ENCODE measurements at regions not wholly inside any gene's neighbourhood (a gene's known extent, or its start where the extent isn't known, plus 50 kb on each side); places are given as distances from the start of the nearest gene placed in this dataset.

DNA sequence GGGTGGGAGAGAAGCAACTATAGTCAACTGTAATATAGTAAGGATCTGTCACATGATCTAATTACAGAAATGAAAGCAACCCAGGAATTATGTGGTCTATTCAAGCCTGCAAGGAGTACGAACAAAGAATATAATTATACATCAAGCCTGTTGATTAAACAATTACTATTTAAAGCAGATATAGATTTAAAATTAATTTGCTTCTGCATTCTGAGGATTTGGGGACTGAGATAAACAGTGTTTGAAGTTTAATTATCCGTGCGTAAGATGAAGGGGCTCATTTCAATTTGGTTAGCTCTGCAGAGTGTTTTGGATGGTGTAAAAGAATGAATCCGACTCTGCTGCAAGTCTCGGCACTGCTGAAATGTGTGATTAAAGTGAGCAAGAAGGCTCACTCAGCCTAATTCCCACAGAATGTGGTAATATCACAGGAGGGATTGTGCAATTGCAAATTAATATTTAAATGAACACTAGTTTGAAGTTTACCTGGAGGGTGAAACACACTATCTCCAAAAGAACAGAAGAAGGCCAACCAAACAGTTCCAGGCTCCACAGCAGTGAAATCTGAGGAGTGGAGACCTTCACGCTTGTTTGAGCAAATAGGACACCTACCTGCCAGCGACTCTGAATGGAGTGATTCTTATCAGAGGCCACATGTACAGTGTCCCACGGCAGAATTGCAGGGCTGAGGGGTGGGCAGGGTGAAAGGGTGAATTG is 420.6 kb upstream of the SLC30A5 start:
- H3K4me3 ChIP-seq (replicated peaks; ENCODE audit: low read depth, low read length): no peak overlapping the region
- TF ChIP-seq, protein P1, sequence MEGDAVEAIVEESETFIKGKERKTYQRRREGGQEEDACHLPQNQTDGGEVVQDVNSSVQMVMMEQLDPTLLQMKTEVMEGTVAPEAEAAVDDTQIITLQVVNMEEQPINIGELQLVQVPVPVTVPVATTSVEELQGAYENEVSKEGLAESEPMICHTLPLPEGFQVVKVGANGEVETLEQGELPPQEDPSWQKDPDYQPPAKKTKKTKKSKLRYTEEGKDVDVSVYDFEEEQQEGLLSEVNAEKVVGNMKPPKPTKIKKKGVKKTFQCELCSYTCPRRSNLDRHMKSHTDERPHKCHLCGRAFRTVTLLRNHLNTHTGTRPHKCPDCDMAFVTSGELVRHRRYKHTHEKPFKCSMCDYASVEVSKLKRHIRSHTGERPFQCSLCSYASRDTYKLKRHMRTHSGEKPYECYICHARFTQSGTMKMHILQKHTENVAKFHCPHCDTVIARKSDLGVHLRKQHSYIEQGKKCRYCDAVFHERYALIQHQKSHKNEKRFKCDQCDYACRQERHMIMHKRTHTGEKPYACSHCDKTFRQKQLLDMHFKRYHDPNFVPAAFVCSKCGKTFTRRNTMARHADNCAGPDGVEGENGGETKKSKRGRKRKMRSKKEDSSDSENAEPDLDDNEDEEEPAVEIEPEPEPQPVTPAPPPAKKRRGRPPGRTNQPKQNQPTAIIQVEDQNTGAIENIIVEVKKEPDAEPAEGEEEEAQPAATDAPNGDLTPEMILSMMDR (IDR thresholded peaks at IDR 0.05; ENCODE audit: low read depth, low read length, missing control alignments): no peak
- no peak for DNase-seq (ENCODE audit: extremely low read depth, low read depth)

DNA sequence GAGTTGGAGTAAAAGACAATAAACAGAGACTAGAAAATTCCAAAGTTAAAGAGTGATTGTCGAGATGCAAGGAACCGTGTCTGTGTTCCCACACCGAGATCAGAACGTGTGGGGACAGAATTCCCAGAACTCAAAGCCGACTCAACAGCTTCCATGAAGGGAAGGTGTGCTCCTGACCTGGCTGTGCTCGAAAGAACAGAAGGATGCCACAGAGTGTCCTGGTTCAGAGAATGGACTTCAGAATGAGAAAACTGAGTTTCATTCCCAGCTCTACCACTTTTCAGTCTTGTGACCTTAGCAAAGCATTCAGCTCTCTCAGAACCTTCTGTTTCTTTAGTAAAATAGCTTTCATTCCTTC is 420.0 kb upstream of the SLC30A5 start:
- TF ChIP-seq, protein P1 (IDR thresholded peaks at IDR 0.05; ENCODE audit: low read depth, low read length, missing control alignments): no peak
- DNase-seq (ENCODE audit: extremely low read depth, low read depth): no peak
- H3K4me3 ChIP-seq (replicated peaks; ENCODE audit: low read depth, low read length): no peak overlapping the region

DNA sequence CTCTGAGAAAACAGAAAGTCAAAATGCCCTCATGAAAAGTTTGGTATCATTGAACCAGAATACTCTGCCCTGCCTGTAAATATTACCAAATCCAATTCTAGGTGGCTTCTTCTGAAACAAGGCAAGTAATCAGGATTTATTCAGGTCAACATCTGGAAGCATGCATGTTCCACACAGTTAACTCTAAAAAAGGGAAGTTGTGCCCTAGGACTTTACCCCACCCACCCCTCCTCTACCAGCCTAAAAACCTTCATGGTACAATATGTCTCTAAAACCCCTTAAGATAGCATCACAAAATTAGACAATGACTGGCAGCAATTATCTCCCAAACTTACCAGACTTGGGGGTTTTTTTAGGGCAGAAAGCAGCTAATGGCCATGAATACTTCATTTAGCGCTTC is 414.8 kb upstream of the SLC30A5 start:
- H3K4me3 ChIP-seq (replicated peaks; ENCODE audit: low read depth, low read length): no peak overlapping the region
- DNase-seq (ENCODE audit: extremely low read depth, low read depth): no peak
- TF ChIP-seq, protein P1 (IDR thresholded peaks at IDR 0.05; ENCODE audit: low read depth, low read length, missing control alignments): no peak

DNA sequence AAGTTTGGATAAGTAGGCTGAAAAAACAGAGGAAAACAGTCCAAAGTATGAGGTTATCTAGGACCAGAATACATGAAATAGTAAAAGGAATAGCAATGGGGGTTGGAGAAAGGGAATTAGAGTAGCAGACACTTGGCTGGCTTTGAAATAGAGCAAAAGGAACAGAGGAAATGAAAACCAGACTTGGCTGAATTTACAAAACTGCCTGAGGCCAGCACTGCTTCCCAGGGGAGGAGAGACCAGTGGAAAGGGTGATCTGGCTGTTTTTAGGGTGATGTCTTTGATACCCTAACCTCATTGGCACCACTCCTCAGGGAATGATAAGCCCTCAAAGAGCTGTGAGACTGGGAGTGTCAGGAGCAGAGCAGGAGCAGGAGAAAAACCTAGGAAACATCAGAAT is 413.4 kb upstream of the SLC30A5 start:
- H3K4me3 ChIP-seq (replicated peaks; ENCODE audit: low read depth, low read length): no peak overlapping the region
- DNase-seq (ENCODE audit: extremely low read depth, low read depth): no peak
- TF ChIP-seq, protein P1 (IDR thresholded peaks at IDR 0.05; ENCODE audit: low read depth, low read length, missing control alignments): no peak

DNA sequence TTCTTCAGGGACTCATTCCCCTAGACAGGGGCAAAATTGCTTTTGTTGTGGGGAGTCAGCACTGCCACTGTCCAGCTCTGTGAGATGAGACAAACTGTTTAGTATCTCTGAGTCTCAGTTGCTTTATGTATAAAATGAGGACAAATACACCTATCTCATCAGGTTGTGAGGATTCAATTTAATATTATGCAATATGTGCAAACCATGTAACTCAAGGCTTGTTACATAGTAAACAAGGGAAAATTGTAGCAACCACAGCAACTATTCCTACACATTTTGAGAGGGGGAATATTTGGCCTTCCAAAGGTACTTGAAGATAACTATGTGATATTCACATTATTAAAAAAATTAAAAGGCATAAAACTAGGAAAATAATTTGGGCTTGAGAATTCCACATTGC is 411.9 kb upstream of the SLC30A5 start:
- TF ChIP-seq, protein P1 (IDR thresholded peaks at IDR 0.05; ENCODE audit: low read depth, low read length, missing control alignments): no peak
- DNase-seq (ENCODE audit: extremely low read depth, low read depth): no peak
- H3K4me3 ChIP-seq (replicated peaks; ENCODE audit: low read depth, low read length): no peak overlapping the region

DNA sequence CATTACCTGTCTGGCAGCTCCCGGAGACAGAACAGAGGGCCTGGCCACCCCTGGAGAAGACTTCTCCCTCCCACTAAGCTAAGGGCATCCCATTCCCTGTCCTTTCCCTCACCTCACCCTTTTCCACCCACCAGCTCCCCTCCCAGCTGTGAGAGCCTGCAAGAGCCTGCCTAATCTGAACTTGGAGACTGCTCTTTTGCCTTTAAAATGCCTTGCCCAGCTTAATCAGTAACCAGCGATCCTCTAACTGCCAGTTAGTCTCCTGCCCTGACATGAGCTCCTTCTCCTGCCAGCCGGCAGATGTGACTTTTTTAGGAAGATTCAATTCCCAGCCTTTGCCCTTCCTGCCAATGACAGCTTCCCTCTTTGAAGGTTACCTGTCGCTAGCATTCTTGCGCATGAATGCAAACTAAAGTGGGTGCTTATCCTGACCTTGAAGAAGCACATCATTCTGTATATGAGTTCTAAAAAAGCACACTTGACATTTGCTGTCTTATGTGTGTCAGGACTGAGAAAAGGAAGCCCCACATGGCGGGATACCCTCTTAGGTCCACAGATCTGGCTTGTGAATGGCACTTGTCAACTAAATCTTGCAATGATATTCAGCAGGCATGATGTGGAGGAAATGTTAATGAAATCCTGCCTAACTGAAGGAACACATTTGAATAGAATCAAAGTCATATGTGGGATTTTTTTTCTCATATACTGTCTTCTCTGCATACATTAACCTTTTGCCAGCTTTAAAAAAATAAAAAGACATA is 411.2 kb upstream of the SLC30A5 start:
- H3K4me3 ChIP-seq (replicated peaks; ENCODE audit: low read depth, low read length): no peak overlapping the region
- TF ChIP-seq, protein P1 (IDR thresholded peaks at IDR 0.05; ENCODE audit: low read depth, low read length, missing control alignments): no peak
- no peak for DNase-seq (ENCODE audit: extremely low read depth, low read depth)

All from HFF-Myc (cell line).